Type B pancreatic cell (in vitro differentiated cells): ENCODE measurements at regions not wholly inside any gene's neighbourhood (a gene's known extent, or its start where the extent isn't known, plus 50 kb on each side); places are given as distances from the start of the nearest gene placed in this dataset.

ENCODE experiments used
- DNase-seq: peaks from one replicate; pipeline ENCODE4 v3.0.0; 2021; ENCODE audit warnings: mixed read lengths; ENCODE audit not compliant: unreplicated experiment; ENCODE audit errors: extremely low spot score
- H3K27ac Mint-ChIP-seq: 2 replicates; pipeline ENCODE4 v1.8.0; 2021; ENCODE audit warnings: mild to moderate bottlenecking, mixed read lengths
- H3K27me3 Mint-ChIP-seq: 2 replicates; pipeline ENCODE4 v1.8.0; 2021; ENCODE audit warnings: mixed read lengths
- H3K36me3 Mint-ChIP-seq: 2 replicates; pipeline ENCODE4 v1.8.0; 2021; ENCODE audit warnings: mixed read lengths
- H3K4me1 Mint-ChIP-seq: one replicate; pipeline ENCODE4 v1.8.0; 2021; ENCODE audit warnings: mixed read lengths; ENCODE audit not compliant: unreplicated experiment
- H3K4me3 Mint-ChIP-seq: 2 replicates; pipeline ENCODE4 v1.8.0; 2021; ENCODE audit warnings: mild to moderate bottlenecking, mixed read lengths
- H3K9me3 Mint-ChIP-seq: 2 replicates; pipeline ENCODE4 v1.8.0; 2021; ENCODE audit warnings: mixed read lengths
- TF ChIP-seq, protein P1 (sequence below): fragments of 200-600 bp; sonication (generic); conservative IDR thresholded peaks from 2 replicates; pipeline ENCODE4 v1.5.0; 2021; ENCODE audit warnings: antibody characterized with exemption, mild to moderate bottlenecking

- TF ChIP-seq, protein P1, sequence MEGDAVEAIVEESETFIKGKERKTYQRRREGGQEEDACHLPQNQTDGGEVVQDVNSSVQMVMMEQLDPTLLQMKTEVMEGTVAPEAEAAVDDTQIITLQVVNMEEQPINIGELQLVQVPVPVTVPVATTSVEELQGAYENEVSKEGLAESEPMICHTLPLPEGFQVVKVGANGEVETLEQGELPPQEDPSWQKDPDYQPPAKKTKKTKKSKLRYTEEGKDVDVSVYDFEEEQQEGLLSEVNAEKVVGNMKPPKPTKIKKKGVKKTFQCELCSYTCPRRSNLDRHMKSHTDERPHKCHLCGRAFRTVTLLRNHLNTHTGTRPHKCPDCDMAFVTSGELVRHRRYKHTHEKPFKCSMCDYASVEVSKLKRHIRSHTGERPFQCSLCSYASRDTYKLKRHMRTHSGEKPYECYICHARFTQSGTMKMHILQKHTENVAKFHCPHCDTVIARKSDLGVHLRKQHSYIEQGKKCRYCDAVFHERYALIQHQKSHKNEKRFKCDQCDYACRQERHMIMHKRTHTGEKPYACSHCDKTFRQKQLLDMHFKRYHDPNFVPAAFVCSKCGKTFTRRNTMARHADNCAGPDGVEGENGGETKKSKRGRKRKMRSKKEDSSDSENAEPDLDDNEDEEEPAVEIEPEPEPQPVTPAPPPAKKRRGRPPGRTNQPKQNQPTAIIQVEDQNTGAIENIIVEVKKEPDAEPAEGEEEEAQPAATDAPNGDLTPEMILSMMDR = no peak
- no peaks in the 10 kb centered on the region for H3K36me3 Mint-ChIP-seq
- H3K27ac Mint-ChIP-seq = peak overlapping the region; percentile 94
Measured at GRCh38 chr9:90972057-90972456, 170.4 kb downstream of the SYK start.

GRCh38 chr9:90974016-90974415 is 172.4 kb downstream of the SYK start:
- TF ChIP-seq, protein P1 = no peak
- Mint-ChIP-seq H3K36me3 (no peaks in the 10 kb centered on the region), H3K27ac (peak overlapping the region; percentile 94), H3K9me3 (peaks cover 3% of the 10 kb centered on the region), H3K4me1 (peaks cover 13% of the 10 kb centered on the region), H3K4me3 (peak overlapping the region; percentile 6), H3K27me3 (no peaks in the 10 kb centered on the region)
- no peak for DNase-seq

More at GRCh38 chr9:90972057-90972456, 170.4 kb downstream of the SYK start:
- no peaks in the 10 kb centered on the region for H3K9me3 Mint-ChIP-seq
- DNase-seq = no peak
- H3K4me3 Mint-ChIP-seq = no peak overlapping the region
- H3K4me1 Mint-ChIP-seq = peaks cover 19% of the 10 kb centered on the region
- no peaks in the 10 kb centered on the region for H3K27me3 Mint-ChIP-seq

DNA sequence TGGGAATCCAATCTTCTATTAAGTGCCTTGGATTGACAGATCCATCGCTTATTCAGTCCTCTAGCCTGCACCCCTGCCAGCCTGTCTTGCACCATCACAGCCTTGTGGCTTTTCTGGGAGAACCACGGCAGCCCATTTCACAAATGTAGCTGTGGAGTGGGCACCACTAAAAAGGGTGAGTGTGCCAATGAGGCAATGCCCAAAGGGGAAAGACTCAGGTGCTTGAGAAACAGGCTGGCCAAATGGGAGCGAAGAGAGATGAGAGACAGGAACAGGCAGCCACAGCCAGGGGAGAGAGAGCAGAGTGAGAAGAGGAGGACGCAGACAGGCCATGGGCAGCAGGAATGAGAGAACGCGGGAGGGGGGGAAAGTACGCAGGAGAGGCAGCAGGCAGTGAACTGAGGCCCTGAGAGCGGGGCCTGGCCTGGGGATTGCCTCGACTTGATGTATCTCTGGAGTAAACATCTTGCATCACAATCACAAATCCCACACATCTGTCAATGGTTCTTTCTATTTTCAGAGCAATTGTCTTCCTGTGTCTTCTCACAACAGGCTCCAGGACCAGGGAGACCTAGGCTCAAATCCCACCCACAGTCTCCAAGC is 173.1 kb downstream of the SYK start:
- DNase-seq = no peak
- peaks cover 3% of the 10 kb centered on the region for H3K9me3 Mint-ChIP-seq
- no peaks in the 10 kb centered on the region for H3K36me3 Mint-ChIP-seq
- peaks cover 20% of the 10 kb centered on the region for H3K4me1 Mint-ChIP-seq
- no peak overlapping the region for H3K4me3 Mint-ChIP-seq
- H3K27ac Mint-ChIP-seq = peak overlapping the region; percentile 94
- H3K27me3 Mint-ChIP-seq = no peaks in the 10 kb centered on the region
- TF ChIP-seq, protein P1 = no peak

DNA sequence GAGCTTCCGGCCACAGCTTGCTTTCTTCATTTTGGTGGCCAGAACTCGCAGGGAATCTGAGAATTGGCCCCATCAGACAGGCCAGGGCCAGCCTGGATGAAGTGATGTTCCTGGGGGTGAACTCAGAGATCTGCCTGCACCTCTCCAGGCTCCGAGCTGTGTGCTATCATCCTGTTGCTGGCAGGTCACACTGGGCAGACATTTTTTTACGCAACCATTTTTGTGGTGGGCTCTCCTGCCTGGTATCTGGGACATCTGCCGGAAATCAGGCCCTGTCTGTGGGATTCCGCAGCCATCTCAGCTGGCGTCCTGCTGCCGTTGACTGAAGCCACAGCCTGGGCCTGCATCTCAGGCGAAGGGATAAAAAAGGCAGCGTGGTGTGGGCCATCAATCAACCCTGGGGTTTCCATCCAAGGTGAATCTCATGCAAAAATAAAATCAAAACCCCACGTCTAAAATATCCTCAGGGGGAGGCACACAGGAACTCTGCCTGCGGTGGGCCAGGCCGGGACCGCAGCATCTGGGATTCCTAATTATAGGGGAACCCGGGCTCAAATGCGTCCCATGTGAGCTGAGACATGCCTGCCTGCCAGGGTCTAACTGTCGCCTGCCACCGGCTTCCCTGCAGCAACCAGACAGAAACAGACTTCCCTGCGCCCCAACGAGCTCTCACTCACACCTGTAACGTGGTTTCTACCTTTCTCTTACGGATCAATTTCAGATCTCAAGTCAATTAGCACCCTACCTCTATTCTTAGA is 174.3 kb downstream of the SYK start:
- Mint-ChIP-seq H3K27me3 (no peaks in the 10 kb centered on the region), H3K4me1 (peaks cover 21% of the 10 kb centered on the region), H3K4me3 (no peak overlapping the region), H3K9me3 (peaks cover 3% of the 10 kb centered on the region), H3K36me3 (no peaks in the 10 kb centered on the region), H3K27ac (peak overlapping the region; percentile 94)
- TF ChIP-seq, protein P1 = no peak
- DNase-seq = peak; percentile 55

DNA sequence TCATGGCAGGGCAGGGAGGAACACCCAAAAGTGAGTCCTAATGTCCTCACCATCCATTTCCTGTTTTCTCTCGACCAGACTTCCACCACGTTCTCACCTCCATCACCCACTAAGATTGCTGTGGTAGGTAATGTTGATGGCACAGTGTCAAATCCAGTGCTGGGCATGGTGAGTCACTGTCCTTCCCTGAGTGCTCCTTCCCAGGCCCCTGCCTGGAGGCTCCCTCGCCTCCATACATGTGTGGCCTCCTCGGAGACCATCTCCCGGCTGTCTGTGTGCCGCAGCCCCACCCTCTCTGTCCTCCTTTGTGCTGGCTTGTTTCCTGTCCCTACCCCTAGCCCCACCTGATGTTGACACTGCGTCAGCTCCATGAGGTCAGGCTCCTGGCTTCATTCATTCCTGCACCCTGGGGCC is 177.5 kb downstream of the SYK start:
- TF ChIP-seq, protein P1 = no peak
- no peak overlapping the region for H3K4me3 Mint-ChIP-seq
- no peaks in the 10 kb centered on the region for H3K36me3 Mint-ChIP-seq
- peak; percentile 50 for DNase-seq
- peaks cover 3% of the 10 kb centered on the region for H3K9me3 Mint-ChIP-seq
- H3K27ac Mint-ChIP-seq = no peak overlapping the region
- peaks cover 15% of the 10 kb centered on the region for H3K4me1 Mint-ChIP-seq
- no peaks in the 10 kb centered on the region for H3K27me3 Mint-ChIP-seq
